GM12878 (cell line): ENCODE measurements at regions not wholly inside any gene's neighbourhood (a gene's known extent, or its start where the extent isn't known, plus 50 kb on each side); places are given as distances from the start of the nearest gene placed in this dataset.

Source experiments
- ATAC-seq: fragments of 200-7000 bp; cut with Tn5 transposase; 3 replicates; pipeline ENCODE4 v1.9.1; 2020; ENCODE audit warnings: mild to moderate bottlenecking, moderate library complexity
- BruUV-seq: library from RNA; stranded (reverse); fragments of 400-500 nt; replicated peaks from 2 replicates; lab custom pipeline; 2021; lab: Mats Ljungman, UMichigan
- CTCF ChIA-PET: fragments of 300-600 bp; sonication (Branson Sonifier 250); formaldehyde crosslinking; extraction: SDS; loops from one replicate; lab custom pipeline; 2021; ENCODE audit warnings: inconsistent platforms; lab: Yijun Ruan, JAX
- POLR2A ChIA-PET: fragments of 350-600 bp; formaldehyde crosslinking; extraction: SDS; loops from one replicate; lab custom pipeline; 2021; ENCODE audit warnings: inconsistent platforms; lab: Charles Lee
- RAD21 ChIA-PET: fragments of 300-600 bp; sonication (Branson Sonifier 250); formaldehyde crosslinking; loops from one replicate; lab custom pipeline; 2023; ENCODE audit warnings: antibody characterized with exemption; ENCODE audit not compliant: unreplicated experiment; lab: Charles Lee
- SMC1A ChIA-PET: fragments of 300-600 bp; sonication (Branson Sonifier 250); formaldehyde crosslinking; loops from one replicate; lab custom pipeline; 2023; ENCODE audit not compliant: unreplicated experiment, uncharacterized antibody; lab: Charles Lee
- DNase-seq: peaks from one replicate; pipeline ENCODE4 v3.0.0-alpha.2; 2011; ENCODE audit warnings: low read depth, low spot score
- FAIRE-seq: peaks from 3 replicates; lab custom pipeline; 2011; peaks lifted over from hg19 to GRCh38; lab: Jason Lieb, UNC
- H2AFZ ChIP-seq: 2 replicates; pipeline ENCODE4 v1.6.0; 2011; ENCODE audit warnings: low read depth, low read length, control low read depth; ENCODE audit not compliant: control insufficient read depth
- H3K27ac ChIP-seq: 2 replicates; pipeline ENCODE4 v1.5.1; 2011; ENCODE audit warnings: control low read depth; ENCODE audit not compliant: control insufficient read depth, insufficient read depth
- H3K27me3 ChIP-seq, 2 experiments: replicated peaks in 1 of 2; 2 replicates each; pipeline versions ENCODE4 v1.6.0 to v1.6.1; 2011; ENCODE audit warnings: low read length in 1 of 2; ENCODE audit not compliant: control insufficient read depth in 2 of 2, insufficient read depth in 2 of 2
- H3K36me3 ChIP-seq, 2 experiments: 2 replicates each; pipeline ENCODE4 v1.5.1; 2011; ENCODE audit warnings: low read length in 1 of 2; ENCODE audit not compliant: control insufficient read depth in 2 of 2, insufficient read depth in 2 of 2
- H3K4me1 ChIP-seq: 2 replicates; pipeline ENCODE4 v1.6.1; 2011; ENCODE audit warnings: mild to moderate bottlenecking, low read length, moderate library complexity, mixed read lengths; ENCODE audit not compliant: control insufficient read depth, insufficient read depth
- H3K4me2 ChIP-seq: 2 replicates; pipeline ENCODE4 v1.6.0; 2011; ENCODE audit warnings: control low read depth; ENCODE audit not compliant: control insufficient read depth, insufficient read depth
- H3K4me3 ChIP-seq: fragments of 200-600 bp; sonication (generic); 2 replicates; pipeline ENCODE4 v1.5.1; 2016
- H3K79me2 ChIP-seq: 2 replicates; pipeline ENCODE4 v1.6.0; 2011; ENCODE audit warnings: low read length; ENCODE audit not compliant: control insufficient read depth, insufficient read depth
- H3K9ac ChIP-seq: 2 replicates; pipeline ENCODE4 v1.8.0; 2011; ENCODE audit warnings: low read length, control low read depth, mixed read lengths; ENCODE audit not compliant: control insufficient read depth, insufficient read depth
- H3K9me3 ChIP-seq: replicated peaks from 3 replicates; pipeline ENCODE4 v1.5.1; 2011; ENCODE audit warnings: mild to moderate bottlenecking, low read length; ENCODE audit not compliant: control insufficient read depth, insufficient read depth
- H4K20me1 ChIP-seq: 2 replicates; pipeline ENCODE4 v1.6.0; 2011; ENCODE audit not compliant: control insufficient read depth, insufficient read depth
- BCL3 ChIP-seq: IDR thresholded peaks from 2 replicates; pipeline ENCODE4 v1.6.1; 2011; ENCODE audit warnings: borderline replicate concordance, low read depth, mild to moderate bottlenecking, moderate library complexity, low read length; ENCODE audit not compliant: insufficient read depth, poor library complexity, severe bottlenecking
- CEBPB ChIP-seq, 2 experiments: fragments of 150-350 bp in 1 of 2; IDR thresholded peaks; 2 replicates each; pipeline ENCODE4 v1.6.1; 2012 to 2014; ENCODE audit warnings: low read depth in 2 of 2, low read length in 2 of 2, borderline replicate concordance in 1 of 2, inconsistent platforms in 1 of 2
- CREM ChIP-seq: IDR thresholded peaks from 2 replicates; pipeline ENCODE4 v1.6.1; 2014; ENCODE audit warnings: antibody characterized with exemption, low read depth
- CUX1 ChIP-seq: IDR thresholded peaks from 2 replicates; pipeline ENCODE4 v1.6.1; 2012; ENCODE audit warnings: improper control_type of control experiment, low read depth, low read length; ENCODE audit not compliant: insufficient replicate concordance
- DPF2 ChIP-seq: fragments of 450-650 bp; IDR thresholded peaks from 2 replicates; pipeline ENCODE4 v1.6.1; 2017; ENCODE audit warnings: mild to moderate bottlenecking
- EZH2 ChIP-seq: IDR thresholded peaks from 2 replicates; pipeline ENCODE4 v1.6.1; 2012; ENCODE audit warnings: low read depth, mild to moderate bottlenecking, control low read depth, inconsistent platforms, low read length, borderline replicate concordance; ENCODE audit not compliant: control insufficient read depth
- HCFC1 ChIP-seq: fragments of 150-350 bp; IDR thresholded peaks from 2 replicates; pipeline ENCODE4 v1.6.1; 2014; ENCODE audit warnings: low read length
- HDGF ChIP-seq: fragments of 450-650 bp; IDR thresholded peaks from 2 replicates; pipeline ENCODE4 v1.6.1; 2016; ENCODE audit warnings: antibody characterized with exemption
- IKZF1 ChIP-seq: fragments of 450-650 bp; conservative IDR thresholded peaks from 2 replicates; pipeline ENCODE4 v1.6.1; 2017; ENCODE audit warnings: antibody characterized with exemption, mild to moderate bottlenecking
- MTA3 ChIP-seq: IDR thresholded peaks from 2 replicates; pipeline ENCODE4 v1.6.1; 2012; ENCODE audit warnings: low read length, inconsistent platforms, borderline replicate concordance
- MXI1 ChIP-seq: fragments of 150-350 bp; IDR thresholded peaks from 2 replicates; pipeline ENCODE4 v1.6.1; 2011; ENCODE audit warnings: low read depth, mild to moderate bottlenecking, inconsistent platforms, low read length, improper control_type of control experiment
- RCOR1 ChIP-seq: conservative IDR thresholded peaks from 2 replicates; pipeline ENCODE4 v1.6.1; 2012; ENCODE audit warnings: low read depth, low read length, improper control_type of control experiment
- RELA ChIP-seq: fragments of 450-650 bp; IDR thresholded peaks from 2 replicates; pipeline ENCODE4 v1.8.0; 2014; ENCODE audit warnings: borderline replicate concordance; ENCODE audit not compliant: partially characterized antibody
- TCF12 ChIP-seq: IDR thresholded peaks from 2 replicates; pipeline ENCODE4 v1.6.1; 2011; ENCODE audit warnings: low read depth, mild to moderate bottlenecking, low read length
- ZNF207 ChIP-seq: fragments of 450-650 bp; IDR thresholded peaks from 2 replicates; pipeline ENCODE4 v1.6.1; 2014; ENCODE audit warnings: antibody characterized with exemption, mild to moderate bottlenecking, borderline replicate concordance
- ZNF687 ChIP-seq: fragments of 450-650 bp; IDR thresholded peaks from 2 replicates; pipeline ENCODE4 v1.6.1; 2017; ENCODE audit warnings: mild to moderate bottlenecking, moderate library complexity
- WGBS: methylation state at CpG from one replicate; pipeline ENCODE4 v1.1.6; 2016; ENCODE audit warnings: low lambda C conversion rate; ENCODE audit not compliant: insufficient replicate concordance, insufficient coverage; ENCODE audit errors: missing lambda C conversion rate; 5-methylcytosine and 5-hydroxymethylcytosine counted together
- in situ Hi-C: fragments of 300-500 bp; cut with MboI; formaldehyde crosslinking; loops from 9 replicates; pipeline ENCODE4 v1.14.3; 2018; ENCODE audit warnings: mixed read lengths
- intact Hi-C: fragments of 100-400 bp; cut with micrococcal nuclease; formaldehyde crosslinking; loops from one replicate; pipeline ENCODE4 v1.14.2; 2022; ENCODE audit not compliant: unreplicated experiment

- DNase-seq (no peak), FAIRE-seq (no peak), ATAC-seq (no peak)
- H3K9ac ChIP-seq, result no peak overlapping the region
- ChIA-PET POLR2A (no interaction called here), RAD21 (no interaction called here), CTCF (no interaction called here), SMC1A (no interaction called here)
- H3K4me3 ChIP-seq, result no peak overlapping the region
- H3K4me1 ChIP-seq, result no peaks in the 10 kb centered on the region
- no peak overlapping the region for H3K4me2 ChIP-seq
- no peak overlapping the region for H2AFZ ChIP-seq
- no peaks in the 10 kb centered on the region for H4K20me1 ChIP-seq
- 4% methylated on average over 1 of the region's 1 CpG for WGBS
- in situ Hi-C loops, result no loop called here
- H3K36me3 ChIP-seq, result no peaks in the 10 kb centered on the region
- BruUV-seq, result no TSS peak
- no peaks in the 10 kb centered on the region for H3K79me2 ChIP-seq
- no peak overlapping the region for H3K27ac ChIP-seq
- no peaks in the 10 kb centered on the region; a peak in 1 of 4 replicates for H3K27me3 ChIP-seq
- intact Hi-C loops, result no loop called here
- H3K9me3 ChIP-seq, result no peaks in the 10 kb centered on the region
- TF ChIP-seq RELA, result no peak
- TF ChIP-seq RCOR1, result no peak
- no peak for TF ChIP-seq CUX1
- no peak for TF ChIP-seq MXI1
- no peak for TF ChIP-seq CEBPB (IDR thresholded peaks at IDR 0.05; ENCODE audit: borderline replicate concordance in 1 of 2, low read depth in 2 of 2, low read length in 2 of 2)
- TF ChIP-seq HCFC1, result no peak
- no peak for TF ChIP-seq BCL3
- TF ChIP-seq DPF2, result no peak
- TF ChIP-seq CREM, result no peak
- TF ChIP-seq IKZF1, result no peak
- TF ChIP-seq TCF12, result no peak
- TF ChIP-seq MTA3, result no peak
- TF ChIP-seq ZNF207, result no peak
- TF ChIP-seq ZNF687, result no peak
- no peak for TF ChIP-seq HDGF
- TF ChIP-seq EZH2, result no peak
Measured at GRCh38 chr11:25790396-25790795, 541.5 kb upstream of the ANO3 start.
